ENCODE measurements at regions not wholly inside any gene's neighbourhood (a gene's known extent, or its start where the extent isn't known, plus 50 kb on each side); places are given as distances from the start of the nearest gene placed in this dataset.

GRCh38 chr2:163173591-163173990 is 335.0 kb upstream of the KCNH7 start:
- H3K4me1 Mint-ChIP-seq, result peaks cover 15% of the 10 kb centered on the region
- H3K27ac Mint-ChIP-seq (ENCODE audit: unreplicated experiment), result no peak overlapping the region
- DNase-seq (ENCODE audit: low read depth, low spot score), result no peak
- no peaks in the 10 kb centered on the region for H3K27me3 Mint-ChIP-seq (ENCODE audit: low read depth)
- H3K36me3 Mint-ChIP-seq (ENCODE audit: low read depth), result no peaks in the 10 kb centered on the region
- H3K4me3 Mint-ChIP-seq, result no peak overlapping the region
- H3K9me3 Mint-ChIP-seq, result no peaks in the 10 kb centered on the region
- no peak for TF ChIP-seq CTCF (conservative IDR thresholded peaks at IDR 0.05)

- Mint-ChIP-seq H3K9me3 (no peaks in the 10 kb centered on the region), H3K36me3 (ENCODE audit: low read depth) (no peaks in the 10 kb centered on the region), H3K4me1 (peaks cover 15% of the 10 kb centered on the region), H3K27me3 (ENCODE audit: low read depth) (no peaks in the 10 kb centered on the region), H3K27ac (ENCODE audit: unreplicated experiment) (no peak overlapping the region), H3K4me3 (no peak overlapping the region)
- DNase-seq (ENCODE audit: low read depth, low spot score), result no peak
- TF ChIP-seq CTCF (conservative IDR thresholded peaks at IDR 0.05), result no peak
These were observed 333.4 kb upstream of the KCNH7 start for GRCh38 chr2:163171786-163172530.

GRCh38 chr2:163157891-163158496 is 319.4 kb upstream of the KCNH7 start:
- Mint-ChIP-seq H3K36me3 (ENCODE audit: low read depth) (no peaks in the 10 kb centered on the region), H3K4me1 (no peaks in the 10 kb centered on the region), H3K27ac (ENCODE audit: unreplicated experiment) (no peak overlapping the region), H3K9me3 (no peaks in the 10 kb centered on the region), H3K27me3 (ENCODE audit: low read depth) (no peaks in the 10 kb centered on the region), H3K4me3 (no peak overlapping the region)
- no peak for TF ChIP-seq CTCF (conservative IDR thresholded peaks at IDR 0.05)
- no peak for DNase-seq (ENCODE audit: low read depth, low spot score)

GRCh38 chr2:163157411-163157810 is 318.8 kb upstream of the KCNH7 start:
- DNase-seq (ENCODE audit: low read depth, low spot score), result no peak
- no peaks in the 10 kb centered on the region for H3K9me3 Mint-ChIP-seq
- no peaks in the 10 kb centered on the region for H3K27me3 Mint-ChIP-seq (ENCODE audit: low read depth)
- no peaks in the 10 kb centered on the region for H3K36me3 Mint-ChIP-seq (ENCODE audit: low read depth)
- no peak overlapping the region for H3K27ac Mint-ChIP-seq (ENCODE audit: unreplicated experiment)
- no peak overlapping the region for H3K4me3 Mint-ChIP-seq
- no peaks in the 10 kb centered on the region for H3K4me1 Mint-ChIP-seq
- TF ChIP-seq CTCF (conservative IDR thresholded peaks at IDR 0.05), result no peak

GRCh38 chr2:163155925-163156324 is 317.4 kb upstream of the KCNH7 start:
- no peaks in the 10 kb centered on the region for H3K27me3 Mint-ChIP-seq (ENCODE audit: low read depth)
- no peak for DNase-seq (ENCODE audit: low read depth, low spot score)
- no peaks in the 10 kb centered on the region for H3K9me3 Mint-ChIP-seq
- H3K4me3 Mint-ChIP-seq, result no peak overlapping the region
- no peak for TF ChIP-seq CTCF (conservative IDR thresholded peaks at IDR 0.05)
- H3K27ac Mint-ChIP-seq (ENCODE audit: unreplicated experiment), result no peak overlapping the region
- no peaks in the 10 kb centered on the region for H3K36me3 Mint-ChIP-seq (ENCODE audit: low read depth)
- H3K4me1 Mint-ChIP-seq, result no peaks in the 10 kb centered on the region
